ENCODE measurements at regions not wholly inside any gene's neighbourhood (a gene's known extent, or its start where the extent isn't known, plus 50 kb on each side); places are given as distances from the start of the nearest gene placed in this dataset.
A peak's percentile ranks its signal among the peaks of the same experiment; 100 is the strongest.

GRCh38 chr6:26220145-26220970 lies 133.1 kb downstream of the HFE start:
- Histone ChIP-seq H3K36me3 (ENCODE audit: control insufficient read depth in 2 of 2, extremely low read depth in 1 of 2, insufficient read depth in 1 of 2, low read length in 1 of 2) (no peaks in the 10 kb centered on the region), H3K27me3 (replicated peaks in 1 of 2; ENCODE audit: control insufficient read depth in 2 of 2, extremely low read depth in 1 of 2, insufficient read depth in 2 of 2, low read length in 1 of 2) (no peaks in the 10 kb centered on the region), H3K9me3 (no peaks in the 10 kb centered on the region), H3K27ac (ENCODE audit: low read length) (no peak overlapping the region), H3K4me1 (ENCODE audit: control insufficient read depth in 1 of 2, extremely low read depth in 1 of 2, insufficient read depth in 2 of 2, low read length in 2 of 2) (peaks cover 18 to 35% of the 10 kb centered on the region in 2 experiments), H3K4me3 (ENCODE audit: control insufficient read depth in 1 of 2, extremely low read depth in 1 of 2, low read length in 1 of 2) (no peak overlapping the region)
- ATAC-seq (replicated peaks in 1 of 4) (no peak), DNase-seq (no peak)
- H3K27ac Mint-ChIP-seq, result peak overlapping the region; percentile 63 to 66
- H3K36me3 Mint-ChIP-seq, result no peaks in the 10 kb centered on the region
- H3K4me3 Mint-ChIP-seq, result no peak overlapping the region
- ChIA-PET POLR2A (interaction anchor here (0.6 to 1.7 kb wide), 8 partner anchors 11 to 176 kb away, joined by 3 to 12 read pairs (median 6); a partner anchor contains a TSS), CTCF (interaction anchor here in 1 of 2 donors (0.5 kb wide), 1 partner anchor 152 kb away, joined by 3 read pairs; no protein-coding TSS in a partner anchor)
- H3K9me3 Mint-ChIP-seq, result no peaks in the 10 kb centered on the region
- WGBS (ENCODE audit: insufficient coverage), result 67% methylated on average over 2 of the region's 5 CpGs
- H3K4me1 Mint-ChIP-seq, result peaks cover 0 to 6% (median 3%) of the 10 kb centered on the region in 3 donors
- no peaks in the 10 kb centered on the region for H3K27me3 Mint-ChIP-seq

- ChIA-PET POLR2A (interaction anchor here (0.6 to 1.7 kb wide), 7 partner anchors 13 to 177 kb away, joined by 3 to 12 read pairs (median 5); a partner anchor contains a TSS), CTCF (interaction anchor here in 1 of 2 donors (0.6 kb wide), 1 partner anchor 45 kb away, joined by 3 read pairs; no protein-coding TSS in a partner anchor)
- no peak for ATAC-seq (replicated peaks in 1 of 4)
Measured at GRCh38 chr6:26221186-26221585, 134.0 kb downstream of the HFE start.

GRCh38 chr6:26222571-26222970 lies 135.3 kb downstream of the HFE start:
- Mint-ChIP-seq H3K27me3 (no peaks in the 10 kb centered on the region), H3K9me3 (no peaks in the 10 kb centered on the region), H3K4me1 (peaks cover 5 to 14% (median 11%) of the 10 kb centered on the region in 3 donors), H3K4me3 (no peak overlapping the region), H3K27ac (no peak overlapping the region), H3K36me3 (no peaks in the 10 kb centered on the region)
- POLR2A ChIA-PET, result interaction anchor here (0.6 to 4.2 kb wide), 16 partner anchors 12 to 1308 kb away, joined by 3 to 42 read pairs (median 6); a partner anchor contains a TSS
- peaks cover 16 to 18% of the 10 kb centered on the region in 2 experiments for H3K4me1 ChIP-seq (ENCODE audit: control insufficient read depth in 1 of 2, extremely low read depth in 1 of 2, insufficient read depth in 2 of 2, low read length in 2 of 2)
- H3K9me3 ChIP-seq, result no peaks in the 10 kb centered on the region
- H3K36me3 ChIP-seq (ENCODE audit: control insufficient read depth in 2 of 2, extremely low read depth in 1 of 2, insufficient read depth in 1 of 2, low read length in 1 of 2), result no peaks in the 10 kb centered on the region
- no CpG with 5 or more reads among the region's 5 CpGs for WGBS (ENCODE audit: insufficient coverage)
- no peak for ATAC-seq (replicated peaks in 1 of 4)
- CTCF ChIA-PET, result interaction anchor here in 1 of 2 donors (0.9 to 2.3 kb wide), 3 partner anchors 11 to 28 kb away, joined by 3 to 17 read pairs (median 7); a partner anchor contains a TSS
- peak in 1 of 35 experiments; percentile 37 for DNase-seq
- H3K27me3 ChIP-seq (replicated peaks in 1 of 2; ENCODE audit: control insufficient read depth in 2 of 2, extremely low read depth in 1 of 2, insufficient read depth in 2 of 2, low read length in 1 of 2), result no peaks in the 10 kb centered on the region
- peak overlapping the region; percentile 95 for H3K27ac ChIP-seq (ENCODE audit: low read length)
- no peak overlapping the region for H3K4me3 ChIP-seq (ENCODE audit: control insufficient read depth in 1 of 2, extremely low read depth in 1 of 2, low read length in 1 of 2)

More at GRCh38 chr6:26221186-26221585, 134.0 kb downstream of the HFE start:
- no peak overlapping the region for H3K4me3 ChIP-seq (ENCODE audit: control insufficient read depth in 1 of 2, extremely low read depth in 1 of 2, low read length in 1 of 2)
- WGBS (ENCODE audit: insufficient coverage), result no CpG with 5 or more reads among the region's 4 CpGs
- peaks cover 18 to 27% of the 10 kb centered on the region in 2 experiments for H3K4me1 ChIP-seq (ENCODE audit: control insufficient read depth in 1 of 2, extremely low read depth in 1 of 2, insufficient read depth in 2 of 2, low read length in 2 of 2)
- H3K27ac ChIP-seq (ENCODE audit: low read length), result no peak overlapping the region
- H3K36me3 ChIP-seq (ENCODE audit: control insufficient read depth in 2 of 2, extremely low read depth in 1 of 2, insufficient read depth in 1 of 2, low read length in 1 of 2), result no peaks in the 10 kb centered on the region
- no peak overlapping the region for H3K4me3 Mint-ChIP-seq
- H3K27me3 ChIP-seq (replicated peaks in 1 of 2; ENCODE audit: control insufficient read depth in 2 of 2, extremely low read depth in 1 of 2, insufficient read depth in 2 of 2, low read length in 1 of 2), result no peaks in the 10 kb centered on the region
- H3K27ac Mint-ChIP-seq, result no peak overlapping the region
- H3K36me3 Mint-ChIP-seq, result no peaks in the 10 kb centered on the region
- H3K27me3 Mint-ChIP-seq, result no peaks in the 10 kb centered on the region
- H3K9me3 ChIP-seq, result no peaks in the 10 kb centered on the region
- H3K4me1 Mint-ChIP-seq, result peaks cover 0 to 6% (median 3%) of the 10 kb centered on the region in 3 donors
- DNase-seq, result no peak
- no peaks in the 10 kb centered on the region for H3K9me3 Mint-ChIP-seq

GRCh38 chr6:26223228-26223627 lies 136.0 kb downstream of the HFE start:
- Histone ChIP-seq H3K27me3 (replicated peaks in 1 of 2; ENCODE audit: control insufficient read depth in 2 of 2, extremely low read depth in 1 of 2, insufficient read depth in 2 of 2, low read length in 1 of 2) (no peaks in the 10 kb centered on the region), H3K4me3 (ENCODE audit: control insufficient read depth in 1 of 2, extremely low read depth in 1 of 2, low read length in 1 of 2) (peak overlapping the region; percentile 58 to 92), H3K27ac (ENCODE audit: low read length) (peak overlapping the region; percentile 95), H3K4me1 (ENCODE audit: control insufficient read depth in 1 of 2, extremely low read depth in 1 of 2, insufficient read depth in 2 of 2, low read length in 2 of 2) (peaks cover 11 to 13% of the 10 kb centered on the region in 2 experiments), H3K36me3 (ENCODE audit: control insufficient read depth in 2 of 2, extremely low read depth in 1 of 2, insufficient read depth in 1 of 2, low read length in 1 of 2) (no peaks in the 10 kb centered on the region), H3K9me3 (no peaks in the 10 kb centered on the region)
- H3K9me3 Mint-ChIP-seq, result no peaks in the 10 kb centered on the region
- CTCF ChIA-PET, result interaction anchor here in 1 of 2 donors (0.9 to 2.3 kb wide), 6 partner anchors 11 to 49 kb away, joined by 3 to 17 read pairs (median 4); a partner anchor contains a TSS
- peak in 1 of 35 experiments; percentile 47 for DNase-seq
- WGBS (ENCODE audit: insufficient coverage), result 5% methylated on average over 3 of the region's 7 CpGs
- no peak overlapping the region for H3K27ac Mint-ChIP-seq
- H3K27me3 Mint-ChIP-seq, result no peaks in the 10 kb centered on the region
- no peak overlapping the region for H3K4me3 Mint-ChIP-seq
- peaks cover 5 to 14% (median 11%) of the 10 kb centered on the region in 3 donors for H3K4me1 Mint-ChIP-seq
- POLR2A ChIA-PET, result interaction anchor here (0.6 to 4.2 kb wide), 15 partner anchors 7 to 103 kb away, joined by 3 to 42 read pairs (median 5); a partner anchor contains a TSS
- H3K36me3 Mint-ChIP-seq, result no peaks in the 10 kb centered on the region
- peak; percentile 6 to 11 (median 10) for ATAC-seq (replicated peaks in 1 of 4)

- Mint-ChIP-seq H3K36me3 (no peaks in the 10 kb centered on the region), H3K27ac (no peak overlapping the region), H3K4me1 (peaks cover 5 to 14% (median 14%) of the 10 kb centered on the region in 3 donors), H3K4me3 (no peak overlapping the region), H3K9me3 (no peaks in the 10 kb centered on the region), H3K27me3 (no peaks in the 10 kb centered on the region)
- Histone ChIP-seq H3K9me3 (no peaks in the 10 kb centered on the region), H3K36me3 (ENCODE audit: control insufficient read depth in 2 of 2, extremely low read depth in 1 of 2, insufficient read depth in 1 of 2, low read length in 1 of 2) (no peaks in the 10 kb centered on the region), H3K27me3 (replicated peaks in 1 of 2; ENCODE audit: control insufficient read depth in 2 of 2, extremely low read depth in 1 of 2, insufficient read depth in 2 of 2, low read length in 1 of 2) (no peaks in the 10 kb centered on the region), H3K4me3 (ENCODE audit: control insufficient read depth in 1 of 2, extremely low read depth in 1 of 2, low read length in 1 of 2) (peak overlapping the region; percentile 58 to 92), H3K27ac (ENCODE audit: low read length) (peak overlapping the region; percentile 95), H3K4me1 (ENCODE audit: control insufficient read depth in 1 of 2, extremely low read depth in 1 of 2, insufficient read depth in 2 of 2, low read length in 2 of 2) (peaks cover 10 to 13% of the 10 kb centered on the region in 2 experiments)
- CTCF ChIA-PET, result interaction anchor here in 1 of 2 donors (0.9 to 2.3 kb wide), 6 partner anchors 10 to 66 kb away, joined by 3 to 17 read pairs (median 4); a partner anchor contains a TSS
- DNase-seq, result peak in 34 of 35 experiments; percentile 36 to 84 (median 58)
- POLR2A ChIA-PET, result interaction anchor here (0.6 to 4.2 kb wide), 15 partner anchors 7 to 103 kb away, joined by 3 to 42 read pairs (median 9); a partner anchor contains a TSS
- ATAC-seq (replicated peaks in 1 of 4), result peak; percentile 87 to 90 (median 89)
- 0% methylated on average over 4 of the region's 26 CpGs for WGBS (ENCODE audit: insufficient coverage)
Measured at GRCh38 chr6:26223650-26224546, 136.7 kb downstream of the HFE start.
